NCI-H2196 treated with DMSO at 0.1 percent for 48 hours (cell line): ENCODE measurements at regions not wholly inside any gene's neighbourhood (a gene's known extent, or its start where the extent isn't known, plus 50 kb on each side); places are given as distances from the start of the nearest gene placed in this dataset.

ENCODE experiments used
- DNase-seq: peaks from one replicate; lab custom pipeline; 2025; ENCODE audit not compliant: unreplicated experiment; lab: John Stamatoyannopoulos, UW

GRCh38 chr11:122322329-122322728 lies 206.3 kb upstream of the BLID start:
- DNase-seq = no peak

- DNase-seq = no peak
Measured at GRCh38 chr11:122320671-122321070, 204.7 kb upstream of the BLID start.

- DNase-seq = no peak
Measured at GRCh38 chr11:122319691-122320620, 203.9 kb upstream of the BLID start.

- no peak for DNase-seq
Measured at GRCh38 chr11:122319085-122319484, 203.1 kb upstream of the BLID start.

GRCh38 chr11:122317305-122317704 lies 201.3 kb upstream of the BLID start:
- no peak for DNase-seq

GRCh38 chr11:122313581-122313980 lies 197.6 kb upstream of the BLID start:
- DNase-seq = no peak

GRCh38 chr11:122311216-122311755 lies 195.3 kb upstream of the BLID start:
- DNase-seq = no peak

GRCh38 chr11:122310766-122311165 lies 194.8 kb upstream of the BLID start:
- DNase-seq = no peak

GRCh38 chr11:122309262-122309925 lies 193.4 kb upstream of the BLID start:
- DNase-seq = no peak

GRCh38 chr11:122308226-122308625 lies 192.2 kb upstream of the BLID start:
- DNase-seq = no peak

- no peak for DNase-seq
Measured at GRCh38 chr11:122307476-122308035, 191.5 kb upstream of the BLID start.

- DNase-seq = no peak
Measured at GRCh38 chr11:122306831-122307391, 190.9 kb upstream of the BLID start.

- no peak for DNase-seq
Measured at GRCh38 chr11:122305426-122306320, 189.7 kb upstream of the BLID start.

- no peak for DNase-seq
Measured at GRCh38 chr11:122304973-122305372, 189.0 kb upstream of the BLID start.

- DNase-seq = no peak
Measured at GRCh38 chr11:122304306-122304705, 188.3 kb upstream of the BLID start.

GRCh38 chr11:122294041-122294440 lies 178.0 kb upstream of the BLID start:
- no peak for DNase-seq

GRCh38 chr11:122293296-122294023 lies 177.4 kb upstream of the BLID start:
- DNase-seq = no peak

GRCh38 chr11:122287401-122287800 lies 171.4 kb upstream of the BLID start:
- no peak for DNase-seq

- no peak for DNase-seq
Measured at GRCh38 chr11:122285070-122285988, 169.3 kb upstream of the BLID start.
